Skeletal muscle satellite cell (primary cell): ENCODE measurements at regions not wholly inside any gene's neighbourhood (a gene's known extent, or its start where the extent isn't known, plus 50 kb on each side); places are given as distances from the start of the nearest gene placed in this dataset.

Experiments
- H3K27me3 ChIP-seq: 2 replicates; pipeline ENCODE4 v1.7.0; 2013; ENCODE audit warnings: low read length; ENCODE audit not compliant: control insufficient read depth, insufficient read depth
- H3K36me3 ChIP-seq: 2 replicates; pipeline ENCODE4 v1.7.0; 2013; ENCODE audit warnings: mild to moderate bottlenecking, control low read depth, low read length; ENCODE audit not compliant: insufficient read depth
- H3K4me1 ChIP-seq: 2 replicates; pipeline ENCODE4 v1.7.0; 2013; ENCODE audit warnings: low read length; ENCODE audit not compliant: control insufficient read depth, insufficient read depth
- H3K4me2 ChIP-seq: 2 replicates; pipeline ENCODE4 v1.7.0; 2013; ENCODE audit warnings: mild to moderate bottlenecking, low read length
- H3K4me3 ChIP-seq: 2 replicates; pipeline ENCODE4 v1.7.0; 2013; ENCODE audit warnings: low read length
- H3K9ac ChIP-seq: 2 replicates; pipeline ENCODE4 v1.7.0; 2013; ENCODE audit warnings: mild to moderate bottlenecking, low read depth, low read length, moderate library complexity
- H3K9me3 ChIP-seq: replicated peaks from 2 replicates; pipeline ENCODE4 v1.7.0; 2013; ENCODE audit warnings: mild to moderate bottlenecking, control low read depth, low read length

GRCh38 chr7:114755856-114756255 lies 166.0 kb upstream of the MDFIC start:
- Histone ChIP-seq H3K36me3 (no peaks in the 10 kb centered on the region), H3K4me1 (peaks cover 17% of the 10 kb centered on the region), H3K27me3 (no peaks in the 10 kb centered on the region), H3K9me3 (no peaks in the 10 kb centered on the region), H3K4me2 (no peak overlapping the region), H3K4me3 (no peak overlapping the region), H3K9ac (no peak overlapping the region)

- Histone ChIP-seq H3K4me1 (peaks cover 17% of the 10 kb centered on the region), H3K27me3 (no peaks in the 10 kb centered on the region), H3K9ac (no peak overlapping the region), H3K9me3 (no peaks in the 10 kb centered on the region), H3K4me3 (no peak overlapping the region), H3K4me2 (no peak overlapping the region), H3K36me3 (no peaks in the 10 kb centered on the region)
These were observed 163.2 kb upstream of the MDFIC start for GRCh38 chr7:114758661-114759227.

GRCh38 chr7:114759347-114760062 lies 162.4 kb upstream of the MDFIC start:
- H3K9me3 ChIP-seq = no peaks in the 10 kb centered on the region

GRCh38 chr7:114760477-114760876 lies 161.4 kb upstream of the MDFIC start:
- H3K36me3 ChIP-seq = no peaks in the 10 kb centered on the region
- no peaks in the 10 kb centered on the region for H3K27me3 ChIP-seq
- no peak overlapping the region for H3K4me3 ChIP-seq
- H3K4me1 ChIP-seq = peaks cover 24% of the 10 kb centered on the region
- no peak overlapping the region for H3K9ac ChIP-seq
- H3K4me2 ChIP-seq = no peak overlapping the region
- no peaks in the 10 kb centered on the region for H3K9me3 ChIP-seq

More at GRCh38 chr7:114759347-114760062, 162.4 kb upstream of the MDFIC start:
- H3K9ac ChIP-seq = no peak overlapping the region
- H3K4me1 ChIP-seq = peaks cover 18% of the 10 kb centered on the region
- H3K4me3 ChIP-seq = no peak overlapping the region
- peak overlapping the region; percentile 32 for H3K4me2 ChIP-seq
- no peaks in the 10 kb centered on the region for H3K36me3 ChIP-seq
- H3K27me3 ChIP-seq = no peaks in the 10 kb centered on the region

- Histone ChIP-seq H3K4me3 (no peak overlapping the region), H3K4me2 (no peak overlapping the region), H3K27me3 (no peaks in the 10 kb centered on the region), H3K4me1 (peaks cover 24% of the 10 kb centered on the region), H3K9me3 (no peaks in the 10 kb centered on the region), H3K36me3 (no peaks in the 10 kb centered on the region), H3K9ac (no peak overlapping the region)
These were observed 159.9 kb upstream of the MDFIC start for GRCh38 chr7:114761973-114762372.

- Histone ChIP-seq H3K4me2 (no peak overlapping the region), H3K4me1 (peaks cover 9% of the 10 kb centered on the region), H3K4me3 (no peak overlapping the region), H3K27me3 (no peaks in the 10 kb centered on the region), H3K9ac (no peak overlapping the region), H3K36me3 (no peaks in the 10 kb centered on the region), H3K9me3 (no peaks in the 10 kb centered on the region)
These were observed 156.4 kb upstream of the MDFIC start for GRCh38 chr7:114765331-114766040.

GRCh38 chr7:114766041-114766356 lies 155.9 kb upstream of the MDFIC start:
- no peak overlapping the region for H3K4me3 ChIP-seq
- no peaks in the 10 kb centered on the region for H3K9me3 ChIP-seq
- H3K9ac ChIP-seq = no peak overlapping the region
- H3K4me1 ChIP-seq = peaks cover 7% of the 10 kb centered on the region
- no peaks in the 10 kb centered on the region for H3K36me3 ChIP-seq
- no peak overlapping the region for H3K4me2 ChIP-seq
- no peaks in the 10 kb centered on the region for H3K27me3 ChIP-seq

GRCh38 chr7:114777288-114777687 lies 144.6 kb upstream of the MDFIC start:
- H3K4me2 ChIP-seq = no peak overlapping the region
- H3K36me3 ChIP-seq = no peaks in the 10 kb centered on the region
- no peak overlapping the region for H3K9ac ChIP-seq
- H3K4me3 ChIP-seq = no peak overlapping the region
- no peaks in the 10 kb centered on the region for H3K4me1 ChIP-seq
- H3K27me3 ChIP-seq = no peaks in the 10 kb centered on the region
- H3K9me3 ChIP-seq = no peaks in the 10 kb centered on the region

GRCh38 chr7:114783508-114783907 lies 138.4 kb upstream of the MDFIC start:
- Histone ChIP-seq H3K9ac (no peak overlapping the region), H3K4me2 (no peak overlapping the region), H3K36me3 (no peaks in the 10 kb centered on the region), H3K4me3 (no peak overlapping the region), H3K27me3 (no peaks in the 10 kb centered on the region), H3K9me3 (no peaks in the 10 kb centered on the region), H3K4me1 (no peaks in the 10 kb centered on the region)

- Histone ChIP-seq H3K4me1 (peaks cover 5% of the 10 kb centered on the region), H3K27me3 (no peaks in the 10 kb centered on the region), H3K36me3 (no peaks in the 10 kb centered on the region), H3K4me2 (no peak overlapping the region), H3K9me3 (no peaks in the 10 kb centered on the region), H3K4me3 (no peak overlapping the region), H3K9ac (no peak overlapping the region)
These were observed 137.7 kb upstream of the MDFIC start for GRCh38 chr7:114784177-114784576.

- no peak overlapping the region for H3K9ac ChIP-seq
- H3K4me1 ChIP-seq = peaks cover 11% of the 10 kb centered on the region
- no peaks in the 10 kb centered on the region for H3K27me3 ChIP-seq
- H3K4me2 ChIP-seq = no peak overlapping the region
- H3K36me3 ChIP-seq = no peaks in the 10 kb centered on the region
- no peaks in the 10 kb centered on the region for H3K9me3 ChIP-seq
- H3K4me3 ChIP-seq = no peak overlapping the region
These were observed 137.1 kb upstream of the MDFIC start for GRCh38 chr7:114784746-114785145.

- no peak overlapping the region for H3K4me3 ChIP-seq
- peaks cover 19% of the 10 kb centered on the region for H3K4me1 ChIP-seq
- H3K4me2 ChIP-seq = no peak overlapping the region
- H3K9me3 ChIP-seq = no peaks in the 10 kb centered on the region
- no peaks in the 10 kb centered on the region for H3K36me3 ChIP-seq
- H3K9ac ChIP-seq = no peak overlapping the region
- no peaks in the 10 kb centered on the region for H3K27me3 ChIP-seq
These were observed 136.4 kb upstream of the MDFIC start for GRCh38 chr7:114785496-114785895.
